PC-3 (cell line): ENCODE measurements at regions not wholly inside any gene's neighbourhood (a gene's known extent, or its start where the extent isn't known, plus 50 kb on each side); places are given as distances from the start of the nearest gene placed in this dataset.

Experiments
- ATAC-seq: fragments of 200-7000 bp; cut with Tn5 transposase; 2 replicates; pipeline ENCODE4 v1.9.1; 2020; ENCODE audit warnings: mild to moderate bottlenecking, moderate library complexity
- BruUV-seq: library from RNA; stranded (reverse); fragments of 400-500 nt; replicated peaks from 2 replicates; lab custom pipeline; 2021; lab: Mats Ljungman, UMichigan
- CTCF ChIA-PET: fragments of 300-600 bp; sonication (Branson Sonifier 250); formaldehyde crosslinking; loops from one replicate; lab custom pipeline; 2022; ENCODE audit warnings: antibody characterized with exemption; lab: Charles Lee
- POLR2A ChIA-PET: fragments of 300-600 bp; sonication (Branson Sonifier 250); formaldehyde crosslinking; loops from one replicate; lab custom pipeline; 2022; ENCODE audit warnings: antibody characterized with exemption; ENCODE audit not compliant: unreplicated experiment; lab: Charles Lee
- DNase-seq: peaks from one replicate; pipeline ENCODE4 v3.0.0-alpha.2; 2015
- H2AFZ ChIP-seq: fragments of 300-600 bp; sonication (generic); 2 replicates; pipeline ENCODE4 v1.6.0; 2016; ENCODE audit warnings: antibody characterized with exemption, low read length
- H3F3A ChIP-seq: fragments of 300-600 bp; sonication (generic); one replicate; pipeline ENCODE4 v1.6.0; 2017; ENCODE audit warnings: antibody characterized with exemption, low read length, control low read depth, mild to moderate bottlenecking; ENCODE audit not compliant: unreplicated experiment
- H3K27ac ChIP-seq: fragments of 300-600 bp; sonication (generic); 2 replicates; pipeline ENCODE4 v1.5.1; 2016; ENCODE audit warnings: mild to moderate bottlenecking, low read length
- H3K27me3 ChIP-seq: fragments of 300-600 bp; sonication (generic); 2 replicates; pipeline ENCODE4 v1.6.1; 2016; ENCODE audit warnings: low read length, mixed read lengths
- H3K36me3 ChIP-seq: fragments of 300-600 bp; sonication (generic); 2 replicates; pipeline ENCODE4 v1.6.1; 2016; ENCODE audit warnings: low read depth, mixed run types, low read length, mixed read lengths
- H3K4me1 ChIP-seq: fragments of 300-600 bp; sonication (generic); 2 replicates; pipeline ENCODE4 v1.5.1; 2016; ENCODE audit warnings: low read length; ENCODE audit not compliant: insufficient read depth
- H3K4me2 ChIP-seq: fragments of 300-600 bp; sonication (generic); 2 replicates; pipeline ENCODE4 v1.6.0; 2016; ENCODE audit warnings: low read length
- H3K4me3 ChIP-seq: fragments of 300-600 bp; sonication (generic); 2 replicates; pipeline ENCODE4 v1.5.1; 2016; ENCODE audit warnings: mild to moderate bottlenecking, low read length, mixed read lengths
- H3K79me2 ChIP-seq: fragments of 300-600 bp; sonication (generic); 2 replicates; pipeline ENCODE4 v1.6.1; 2017; ENCODE audit warnings: low read length, mixed read lengths
- H3K9ac ChIP-seq: fragments of 300-600 bp; sonication (generic); 2 replicates; pipeline ENCODE4 v1.6.0; 2016; ENCODE audit warnings: mild to moderate bottlenecking, low read length
- H3K9me2 ChIP-seq: fragments of 300-600 bp; sonication (generic); replicated peaks from 2 replicates; pipeline ENCODE4 v1.6.1; 2016; ENCODE audit warnings: mixed run types, low read length, mixed read lengths
- H3K9me3 ChIP-seq: fragments of 300-600 bp; sonication (generic); 2 replicates; pipeline ENCODE4 v1.6.1; 2016; ENCODE audit warnings: low read length, mixed read lengths
- H4K20me1 ChIP-seq: fragments of 300-600 bp; sonication (generic); 2 replicates; pipeline ENCODE4 v1.6.1; 2016; ENCODE audit warnings: low read length, mixed read lengths
- CTCF ChIP-seq: fragments of 300-600 bp; sonication (generic); conservative IDR thresholded peaks from 2 replicates; pipeline ENCODE4 v1.5.1; 2017; ENCODE audit warnings: antibody characterized with exemption, low read depth, mild to moderate bottlenecking, low read length
- EZH2 ChIP-seq: fragments of 300-600 bp; sonication (generic); IDR thresholded peaks from one replicate; pipeline ENCODE4 v1.6.1; 2017; ENCODE audit warnings: antibody characterized with exemption, mild to moderate bottlenecking, low read length; ENCODE audit not compliant: unreplicated experiment
- EZH2phosphoT487 ChIP-seq: fragments of 300-600 bp; sonication (generic); IDR thresholded peaks from 2 replicates; pipeline ENCODE4 v1.6.1; 2018; ENCODE audit warnings: mild to moderate bottlenecking, antibody characterized with exemption, low read length, borderline replicate concordance
- intact Hi-C: fragments of 100-400 bp; cut with micrococcal nuclease; formaldehyde crosslinking; loops from 2 replicates; pipeline ENCODE4 v1.9.0; 2023

- ATAC-seq (no peak), DNase-seq (no peak)
- intact Hi-C loops = no loop called here
- H3K27me3 ChIP-seq = no peaks in the 10 kb centered on the region
- no peaks in the 10 kb centered on the region for H3K36me3 ChIP-seq
- H3K9me3 ChIP-seq = no peaks in the 10 kb centered on the region
- H3K79me2 ChIP-seq = no peaks in the 10 kb centered on the region
- H3K9me2 ChIP-seq = no peaks in the 10 kb centered on the region
- no peak overlapping the region for H3K9ac ChIP-seq
- peaks cover 23% of the 10 kb centered on the region for H3K4me1 ChIP-seq
- BruUV-seq = no TSS peak
- H3F3A ChIP-seq = no peaks in the 10 kb centered on the region
- ChIA-PET CTCF (no interaction called here), POLR2A (interaction anchor here (0.5 kb wide), 1 partner anchor 15 kb away, joined by 4 read pairs; no protein-coding TSS in a partner anchor)
- H4K20me1 ChIP-seq = no peaks in the 10 kb centered on the region
- H3K4me2 ChIP-seq = no peak overlapping the region
- no peak overlapping the region for H3K27ac ChIP-seq
- no peak overlapping the region for H3K4me3 ChIP-seq
- no peak overlapping the region for H2AFZ ChIP-seq
- TF ChIP-seq EZH2 (no peak), CTCF (no peak), EZH2phosphoT487 (no peak)
Measured at GRCh38 chr11:10911907-10912306, 54.1 kb upstream of the ZBED5 start.

- Histone ChIP-seq H3K36me3 (no peaks in the 10 kb centered on the region), H4K20me1 (no peaks in the 10 kb centered on the region), H3K4me2 (no peak overlapping the region), H3K4me1 (peaks cover 31% of the 10 kb centered on the region), H3K9ac (no peak overlapping the region), H3K4me3 (no peak overlapping the region), H3K79me2 (no peaks in the 10 kb centered on the region), H2AFZ (no peak overlapping the region), H3F3A (no peaks in the 10 kb centered on the region), H3K9me2 (no peaks in the 10 kb centered on the region), H3K27me3 (no peaks in the 10 kb centered on the region), H3K27ac (no peak overlapping the region), H3K9me3 (no peaks in the 10 kb centered on the region)
- no peak for TF ChIP-seq EZH2phosphoT487
- TF ChIP-seq EZH2 = no peak
- no peak for TF ChIP-seq CTCF
- CTCF ChIA-PET = interaction anchor here (0.6 kb wide), 1 partner anchor 139 kb away, joined by 3 read pairs; no protein-coding TSS in a partner anchor
- ATAC-seq (peak; percentile 44), DNase-seq (peak; percentile 39)
- POLR2A ChIA-PET = no interaction called here
- intact Hi-C loops = no loop called here
- no TSS peak for BruUV-seq
Measured at GRCh38 chr11:10909141-10909883, 51.5 kb upstream of the ZBED5 start.
